HUES6 (cell line): ENCODE measurements at regions not wholly inside any gene's neighbourhood (a gene's known extent, or its start where the extent isn't known, plus 50 kb on each side); places are given as distances from the start of the nearest gene placed in this dataset.

Experiments used
- H3K27ac ChIP-seq: 2 replicates; pipeline ENCODE4 v1.7.0; 2013; ENCODE audit warnings: low read depth, mild to moderate bottlenecking, low read length, inconsistent platforms
- H3K27me3 ChIP-seq: 2 replicates; pipeline ENCODE4 v1.6.1; 2013; ENCODE audit warnings: low read length; ENCODE audit not compliant: control insufficient read depth, insufficient read depth
- H3K36me3 ChIP-seq: 2 replicates; pipeline ENCODE4 v1.6.1; 2013; ENCODE audit warnings: low read length; ENCODE audit not compliant: control insufficient read depth, insufficient read depth
- H3K4me1 ChIP-seq: 2 replicates; pipeline ENCODE4 v1.6.1; 2013; ENCODE audit warnings: low read length; ENCODE audit not compliant: control insufficient read depth, insufficient read depth
- H3K4me3 ChIP-seq: 2 replicates; pipeline ENCODE4 v1.5.1; 2013; ENCODE audit warnings: low read depth, low read length
- H3K9ac ChIP-seq: one replicate; pipeline ENCODE4 v1.6.1; 2013; ENCODE audit warnings: mild to moderate bottlenecking, low read length
- H3K9me3 ChIP-seq: 2 replicates; pipeline ENCODE4 v1.6.1; 2013; ENCODE audit warnings: low read depth, low read length; ENCODE audit not compliant: control insufficient read depth, insufficient read depth

DNA sequence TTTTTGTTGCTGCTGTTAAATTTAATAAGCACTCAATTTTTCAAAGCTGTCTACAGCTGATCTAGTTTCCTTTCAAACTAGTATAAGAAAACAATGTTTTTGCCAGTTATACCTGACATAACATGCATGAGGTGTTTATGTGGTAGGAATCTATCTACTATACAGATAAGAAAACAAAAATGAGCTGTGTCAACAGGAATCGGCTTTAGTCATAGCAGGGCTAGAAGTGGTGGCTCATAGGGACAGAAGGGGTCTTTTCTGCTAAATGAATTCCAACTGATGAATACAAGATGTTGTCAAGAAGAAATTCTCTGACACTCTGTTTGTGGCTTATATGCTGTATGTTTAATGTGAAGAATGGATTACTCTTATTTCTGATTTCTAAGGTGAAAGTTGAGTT lies 55.7 kb upstream of the CLNK start:
- Histone ChIP-seq H3K9ac (no peak overlapping the region), H3K27ac (no peak overlapping the region), H3K36me3 (no peaks in the 10 kb centered on the region), H3K9me3 (no peaks in the 10 kb centered on the region), H3K27me3 (no peaks in the 10 kb centered on the region), H3K4me3 (no peak overlapping the region), H3K4me1 (peaks cover 3% of the 10 kb centered on the region; the same call in 1 of the 2 replicates)

GRCh38 chr4:10738826-10739489 lies 54.4 kb upstream of the CLNK start:
- Histone ChIP-seq H3K9me3 (no peaks in the 10 kb centered on the region), H3K36me3 (no peaks in the 10 kb centered on the region), H3K4me1 (peaks cover 3% of the 10 kb centered on the region; the same call in 1 of the 2 replicates), H3K9ac (no peak overlapping the region), H3K27ac (no peak overlapping the region), H3K27me3 (no peaks in the 10 kb centered on the region), H3K4me3 (no peak overlapping the region)

- Histone ChIP-seq H3K27ac (no peak overlapping the region), H3K9me3 (no peaks in the 10 kb centered on the region), H3K4me1 (peaks cover 3% of the 10 kb centered on the region; the same call in 1 of the 2 replicates), H3K36me3 (no peaks in the 10 kb centered on the region), H3K9ac (no peak overlapping the region), H3K27me3 (no peaks in the 10 kb centered on the region), H3K4me3 (no peak overlapping the region)
These were observed 52.8 kb upstream of the CLNK start for GRCh38 chr4:10737337-10737736.

DNA sequence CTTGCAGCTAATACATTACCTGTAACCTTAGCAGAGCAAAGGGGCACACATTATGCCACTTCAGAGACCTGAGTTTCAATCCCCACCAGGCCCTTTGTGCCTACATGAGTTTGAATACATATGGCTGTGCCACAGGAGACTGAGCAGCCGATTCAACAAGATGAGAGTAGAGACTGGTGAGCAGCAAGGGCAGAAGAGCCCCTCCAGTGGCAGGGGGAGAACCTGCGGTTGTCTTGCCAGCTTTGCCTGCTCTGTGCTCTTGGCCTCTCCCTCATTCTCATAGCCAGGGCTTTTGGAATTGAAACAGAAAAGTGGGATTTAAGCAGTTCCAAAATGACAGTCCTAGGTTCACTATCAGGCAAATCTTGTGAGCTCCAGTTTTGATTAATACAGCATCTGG lies 52.3 kb upstream of the CLNK start:
- peaks cover 3% of the 10 kb centered on the region; the same call in 1 of the 2 replicates for H3K4me1 ChIP-seq
- no peaks in the 10 kb centered on the region for H3K9me3 ChIP-seq
- no peak overlapping the region for H3K27ac ChIP-seq
- H3K4me3 ChIP-seq = no peak overlapping the region
- no peak overlapping the region for H3K9ac ChIP-seq
- H3K27me3 ChIP-seq = no peaks in the 10 kb centered on the region
- no peaks in the 10 kb centered on the region for H3K36me3 ChIP-seq

GRCh38 chr4:10736266-10736665 lies 51.7 kb upstream of the CLNK start:
- no peaks in the 10 kb centered on the region for H3K27me3 ChIP-seq
- no peaks in the 10 kb centered on the region for H3K36me3 ChIP-seq
- H3K9ac ChIP-seq = no peak overlapping the region
- no peaks in the 10 kb centered on the region for H3K9me3 ChIP-seq
- H3K27ac ChIP-seq = no peak overlapping the region
- no peak overlapping the region for H3K4me3 ChIP-seq
- peaks cover 3% of the 10 kb centered on the region; the same call in 1 of the 2 replicates for H3K4me1 ChIP-seq

DNA sequence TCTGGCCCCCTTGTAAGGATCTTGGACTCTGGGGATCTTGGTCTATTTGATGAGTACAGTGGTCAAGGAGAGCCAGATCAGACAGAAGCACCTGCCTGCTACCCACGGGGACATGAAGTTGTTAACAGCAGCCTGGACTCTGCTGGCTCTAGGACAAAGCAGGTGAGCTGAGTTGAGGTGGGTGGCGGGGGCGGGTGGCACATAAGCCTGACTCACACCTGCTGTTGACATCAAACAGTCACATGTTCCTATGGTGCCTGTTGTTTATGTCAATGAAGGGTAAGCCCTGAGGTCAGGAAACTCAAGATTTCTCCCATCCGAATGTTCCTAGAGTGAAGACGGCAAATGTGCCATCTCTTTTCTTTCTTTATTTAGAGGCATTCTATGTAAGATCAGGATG lies 50.1 kb upstream of the CLNK start:
- H3K9ac ChIP-seq = no peak overlapping the region
- no peak overlapping the region for H3K27ac ChIP-seq
- peaks cover 3% of the 10 kb centered on the region; the same call in 1 of the 2 replicates for H3K4me1 ChIP-seq
- no peaks in the 10 kb centered on the region for H3K36me3 ChIP-seq
- no peak overlapping the region for H3K4me3 ChIP-seq
- H3K27me3 ChIP-seq = no peaks in the 10 kb centered on the region
- no peaks in the 10 kb centered on the region for H3K9me3 ChIP-seq
